Osteoblast (primary cell): ENCODE measurements at regions not wholly inside any gene's neighbourhood (a gene's known extent, or its start where the extent isn't known, plus 50 kb on each side); places are given as distances from the start of the nearest gene placed in this dataset.

Experiments used
- DNase-seq: peaks from one replicate; pipeline ENCODE4 v3.0.0; 2011; ENCODE audit warnings: low spot score, mixed read lengths; ENCODE audit not compliant: insufficient read length; ENCODE audit errors: missing footprints
- H2AFZ ChIP-seq: 2 replicates; pipeline ENCODE4 v1.6.0; 2011; ENCODE audit warnings: mild to moderate bottlenecking, low read length
- H3K27ac ChIP-seq: 2 replicates; pipeline ENCODE4 v1.5.1; 2011; ENCODE audit warnings: mild to moderate bottlenecking, low read depth, low read length, moderate library complexity
- H3K27me3 ChIP-seq: 2 replicates; pipeline ENCODE4 v1.6.0; 2012; ENCODE audit warnings: mild to moderate bottlenecking, control low read depth, inconsistent platforms, low read length, moderate library complexity; ENCODE audit not compliant: insufficient read depth
- H3K36me3 ChIP-seq: 2 replicates; pipeline ENCODE4 v1.5.1; 2011; ENCODE audit warnings: mild to moderate bottlenecking, low read length, control low read depth, moderate library complexity; ENCODE audit not compliant: insufficient read depth
- H3K4me1 ChIP-seq: 2 replicates; pipeline ENCODE4 v1.5.1; 2011; ENCODE audit warnings: mild to moderate bottlenecking, low read length, control low read depth, moderate library complexity; ENCODE audit not compliant: insufficient read depth
- H3K4me2 ChIP-seq: 2 replicates; pipeline ENCODE4 v1.6.0; 2011; ENCODE audit warnings: mild to moderate bottlenecking, low read length; ENCODE audit not compliant: insufficient read depth
- H3K4me3 ChIP-seq: fragments of 200-600 bp; sonication (generic); 3 replicates; pipeline ENCODE4 v1.5.1; 2012; ENCODE audit warnings: mild to moderate bottlenecking, low read length, inconsistent platforms; ENCODE audit not compliant: insufficient read depth
- H3K79me2 ChIP-seq: 2 replicates; pipeline ENCODE4 v1.6.0; 2012; ENCODE audit warnings: mild to moderate bottlenecking, low read length, control low read depth, inconsistent platforms; ENCODE audit not compliant: insufficient read depth
- H3K9me3 ChIP-seq: 2 replicates; pipeline ENCODE4 v1.5.1; 2011; ENCODE audit warnings: low read depth, low read length, control low read depth
- H4K20me1 ChIP-seq: 2 replicates; pipeline ENCODE4 v1.6.0; 2012; ENCODE audit warnings: mild to moderate bottlenecking, low read length, control low read depth; ENCODE audit not compliant: insufficient read depth
- TF ChIP-seq, protein P1 (sequence below): IDR thresholded peaks from 2 replicates; pipeline ENCODE4 v1.5.1; 2011; ENCODE audit warnings: mild to moderate bottlenecking, low read depth, low read length, moderate library complexity; ENCODE audit errors: extremely low read depth

DNA sequence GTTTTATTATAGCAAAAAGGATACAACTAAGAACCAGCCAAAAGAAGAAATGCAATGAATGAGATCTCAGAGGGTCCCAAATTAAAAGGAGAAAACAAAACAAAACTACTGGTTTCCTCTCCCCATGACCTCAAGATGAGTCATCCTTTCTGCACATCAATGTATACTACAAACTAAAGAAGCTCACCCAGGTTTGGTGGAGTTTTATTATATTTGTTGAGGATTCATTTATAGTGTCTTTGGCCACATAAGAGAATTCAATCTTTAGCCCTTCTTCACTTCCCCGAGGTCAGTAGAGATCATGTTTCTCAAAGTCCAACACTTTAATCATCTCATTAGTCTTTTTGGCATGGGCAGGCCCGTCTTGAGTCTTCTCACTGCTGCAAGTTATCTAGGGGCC, 210.6 kb downstream of the SLC6A15 start:
- H3K27me3 ChIP-seq: no peaks in the 10 kb centered on the region
- no peaks in the 10 kb centered on the region for H3K36me3 ChIP-seq
- no peaks in the 10 kb centered on the region for H4K20me1 ChIP-seq
- H3K4me1 ChIP-seq: no peaks in the 10 kb centered on the region
- no peak overlapping the region for H3K27ac ChIP-seq
- H3K79me2 ChIP-seq: no peaks in the 10 kb centered on the region
- H3K9me3 ChIP-seq: no peaks in the 10 kb centered on the region
- H3K4me2 ChIP-seq: no peak overlapping the region
- H2AFZ ChIP-seq: no peak overlapping the region
- no peak for DNase-seq
- TF ChIP-seq, protein P1, sequence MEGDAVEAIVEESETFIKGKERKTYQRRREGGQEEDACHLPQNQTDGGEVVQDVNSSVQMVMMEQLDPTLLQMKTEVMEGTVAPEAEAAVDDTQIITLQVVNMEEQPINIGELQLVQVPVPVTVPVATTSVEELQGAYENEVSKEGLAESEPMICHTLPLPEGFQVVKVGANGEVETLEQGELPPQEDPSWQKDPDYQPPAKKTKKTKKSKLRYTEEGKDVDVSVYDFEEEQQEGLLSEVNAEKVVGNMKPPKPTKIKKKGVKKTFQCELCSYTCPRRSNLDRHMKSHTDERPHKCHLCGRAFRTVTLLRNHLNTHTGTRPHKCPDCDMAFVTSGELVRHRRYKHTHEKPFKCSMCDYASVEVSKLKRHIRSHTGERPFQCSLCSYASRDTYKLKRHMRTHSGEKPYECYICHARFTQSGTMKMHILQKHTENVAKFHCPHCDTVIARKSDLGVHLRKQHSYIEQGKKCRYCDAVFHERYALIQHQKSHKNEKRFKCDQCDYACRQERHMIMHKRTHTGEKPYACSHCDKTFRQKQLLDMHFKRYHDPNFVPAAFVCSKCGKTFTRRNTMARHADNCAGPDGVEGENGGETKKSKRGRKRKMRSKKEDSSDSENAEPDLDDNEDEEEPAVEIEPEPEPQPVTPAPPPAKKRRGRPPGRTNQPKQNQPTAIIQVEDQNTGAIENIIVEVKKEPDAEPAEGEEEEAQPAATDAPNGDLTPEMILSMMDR: no peak
- H3K4me3 ChIP-seq: no peak overlapping the region

DNA sequence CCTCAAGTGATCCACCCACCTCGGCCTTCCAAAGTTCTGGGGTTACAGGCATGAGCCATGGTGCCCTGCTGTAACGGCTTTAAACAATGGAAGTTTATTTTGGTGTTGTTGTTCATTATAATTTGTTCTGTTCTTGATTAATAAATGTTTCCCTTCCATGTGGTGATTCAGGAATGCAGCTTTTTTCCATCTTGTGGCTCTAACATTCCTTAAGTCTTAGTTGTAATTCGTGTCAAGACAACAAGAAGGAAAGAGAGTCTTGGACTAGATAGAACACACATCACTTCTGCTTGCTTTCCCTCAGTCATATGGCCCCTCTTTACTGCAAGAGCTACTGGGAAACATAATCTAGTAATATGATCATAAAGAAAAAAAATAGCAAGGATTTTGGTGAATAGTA, 211.6 kb downstream of the SLC6A15 start:
- Histone ChIP-seq H3K79me2 (no peaks in the 10 kb centered on the region), H3K4me1 (no peaks in the 10 kb centered on the region), H3K27me3 (no peaks in the 10 kb centered on the region), H3K4me3 (no peak overlapping the region), H4K20me1 (no peaks in the 10 kb centered on the region), H3K4me2 (no peak overlapping the region), H3K27ac (no peak overlapping the region), H3K36me3 (no peaks in the 10 kb centered on the region), H2AFZ (no peak overlapping the region), H3K9me3 (no peaks in the 10 kb centered on the region)
- no peak for DNase-seq
- TF ChIP-seq, protein P1: no peak

DNA sequence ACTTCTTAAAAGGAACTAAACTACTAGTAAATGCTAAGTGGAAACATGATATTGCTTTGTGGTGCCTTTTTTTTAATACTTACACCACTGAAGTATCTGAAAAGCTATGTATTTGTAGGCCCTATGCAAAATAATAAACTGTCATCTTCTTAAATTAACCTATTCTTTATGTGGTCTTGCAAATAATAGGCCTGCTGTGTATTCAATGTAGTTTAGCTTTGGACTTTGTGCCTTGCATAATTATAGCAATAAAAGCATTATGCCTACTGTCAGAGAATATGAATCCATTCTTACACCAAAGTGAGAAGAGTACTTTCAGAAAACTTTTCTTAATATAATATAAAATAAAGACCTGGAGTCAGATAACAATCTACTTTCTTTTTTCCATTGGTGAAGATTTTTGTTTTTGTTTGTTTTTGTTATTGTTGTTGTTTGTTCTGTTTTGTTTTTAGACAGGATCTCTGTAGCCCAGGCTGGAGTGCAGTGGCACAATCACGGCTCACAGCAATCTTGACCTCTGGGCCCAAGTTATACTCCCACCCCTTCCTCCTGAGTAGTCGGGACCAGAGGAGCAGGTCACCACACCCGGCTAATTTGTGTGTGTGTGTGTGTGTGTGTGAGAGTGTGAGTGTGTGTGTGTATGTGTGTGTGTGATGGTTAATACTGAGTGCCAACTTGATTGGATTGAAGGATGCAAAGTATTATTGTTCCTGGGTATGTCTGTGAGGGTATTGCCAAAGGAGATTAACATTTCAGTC, 213.8 kb downstream of the SLC6A15 start:
- no peak overlapping the region for H2AFZ ChIP-seq
- DNase-seq: no peak
- TF ChIP-seq, protein P1: no peak

DNA sequence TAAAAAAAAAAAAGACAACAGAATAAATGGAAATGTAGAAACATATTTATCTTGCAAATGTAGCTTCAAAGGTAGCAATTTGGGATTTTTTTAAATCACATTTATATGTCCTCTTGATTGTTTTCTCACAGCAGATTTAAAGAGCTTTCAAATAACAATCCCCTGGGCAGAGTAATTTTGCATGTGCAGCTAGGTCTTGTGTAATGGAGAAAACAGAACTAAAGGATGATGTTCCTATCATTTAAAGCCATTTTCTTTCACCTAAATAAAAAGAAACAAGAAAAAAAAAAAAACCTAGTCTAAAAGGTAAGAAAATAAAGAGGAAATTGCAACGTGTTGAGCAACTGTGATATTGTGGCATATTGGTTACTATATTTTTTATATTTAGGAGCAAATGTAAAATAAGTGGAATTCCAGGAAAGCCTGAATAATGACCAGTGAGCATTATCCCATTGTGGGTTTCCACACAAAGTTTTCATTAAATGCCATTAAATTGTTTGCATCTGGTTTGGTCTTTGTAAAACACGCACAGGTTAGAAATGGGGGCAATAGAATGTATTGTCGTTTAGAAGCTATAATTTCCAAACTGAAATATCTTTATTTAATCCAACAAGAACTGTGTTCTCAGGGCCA, 215.6 kb downstream of the SLC6A15 start:
- H3K4me2 ChIP-seq: no peak overlapping the region
- no peaks in the 10 kb centered on the region for H3K9me3 ChIP-seq
- no peaks in the 10 kb centered on the region for H3K27me3 ChIP-seq
- no peak overlapping the region for H3K4me3 ChIP-seq
- no peaks in the 10 kb centered on the region for H3K79me2 ChIP-seq
- TF ChIP-seq, protein P1: no peak
- H2AFZ ChIP-seq: no peak overlapping the region
- DNase-seq: no peak
- H4K20me1 ChIP-seq: no peaks in the 10 kb centered on the region
- no peak overlapping the region for H3K27ac ChIP-seq
- H3K4me1 ChIP-seq: no peaks in the 10 kb centered on the region
- no peaks in the 10 kb centered on the region for H3K36me3 ChIP-seq

More for the DNA sequence above, 213.8 kb downstream of the SLC6A15 start:
- Histone ChIP-seq H3K4me2 (no peak overlapping the region), H3K4me1 (no peaks in the 10 kb centered on the region), H3K79me2 (no peaks in the 10 kb centered on the region), H4K20me1 (no peaks in the 10 kb centered on the region), H3K9me3 (no peaks in the 10 kb centered on the region), H3K4me3 (no peak overlapping the region), H3K27ac (no peak overlapping the region), H3K27me3 (no peaks in the 10 kb centered on the region), H3K36me3 (no peaks in the 10 kb centered on the region)
